ENCODE measurements at regions not wholly inside any gene's neighbourhood (a gene's known extent, or its start where the extent isn't known, plus 50 kb on each side); places are given as distances from the start of the nearest gene placed in this dataset.

GRCh38 chr16:76190057-76190456 lies 87.1 kb upstream of the CNTNAP4 start:
- ATAC-seq, result no peak

GRCh38 chr16:76190480-76190879 lies 86.7 kb upstream of the CNTNAP4 start:
- no peak for ATAC-seq

- ATAC-seq, result peak; percentile 42
These were observed 83.1 kb upstream of the CNTNAP4 start for GRCh38 chr16:76193906-76194615.

- ATAC-seq, result peak; percentile 94
These were observed 82.6 kb upstream of the CNTNAP4 start for GRCh38 chr16:76194616-76195015.

- ATAC-seq, result peak; percentile 23
These were observed 82.1 kb upstream of the CNTNAP4 start for GRCh38 chr16:76195056-76195455.

GRCh38 chr16:76195648-76196047 lies 81.6 kb upstream of the CNTNAP4 start:
- ATAC-seq, result no peak

GRCh38 chr16:76197900-76198299 lies 79.3 kb upstream of the CNTNAP4 start:
- no peak for ATAC-seq

- no peak for ATAC-seq
These were observed 77.5 kb upstream of the CNTNAP4 start for GRCh38 chr16:76199681-76200220.

- ATAC-seq, result no peak
These were observed 75.8 kb upstream of the CNTNAP4 start for GRCh38 chr16:76201385-76201784.

GRCh38 chr16:76204249-76204648 lies 73.0 kb upstream of the CNTNAP4 start:
- no peak for ATAC-seq

- no peak for ATAC-seq
These were observed 69.9 kb upstream of the CNTNAP4 start for GRCh38 chr16:76207270-76207669.

- ATAC-seq, result no peak
These were observed 67.0 kb upstream of the CNTNAP4 start for GRCh38 chr16:76210157-76210556.

GRCh38 chr16:76213860-76214259 lies 63.3 kb upstream of the CNTNAP4 start:
- ATAC-seq, result no peak

GRCh38 chr16:76214856-76215255 lies 62.3 kb upstream of the CNTNAP4 start:
- no peak for ATAC-seq

- ATAC-seq, result no peak
These were observed 55.1 kb upstream of the CNTNAP4 start for GRCh38 chr16:76222087-76222486.

GRCh38 chr16:76222853-76223252 lies 54.3 kb upstream of the CNTNAP4 start:
- no peak for ATAC-seq

- no peak for ATAC-seq
These were observed 51.2 kb upstream of the CNTNAP4 start for GRCh38 chr16:76226011-76226410.

- no peak for ATAC-seq
These were observed 50.7 kb upstream of the CNTNAP4 start for GRCh38 chr16:76226481-76226880.
